ENCODE measurements at regions not wholly inside any gene's neighbourhood (a gene's known extent, or its start where the extent isn't known, plus 50 kb on each side); places are given as distances from the start of the nearest gene placed in this dataset.

- no peak for TF ChIP-seq POLR2A (IDR thresholded peaks at IDR 0.05)
- TF ChIP-seq, protein P1, sequence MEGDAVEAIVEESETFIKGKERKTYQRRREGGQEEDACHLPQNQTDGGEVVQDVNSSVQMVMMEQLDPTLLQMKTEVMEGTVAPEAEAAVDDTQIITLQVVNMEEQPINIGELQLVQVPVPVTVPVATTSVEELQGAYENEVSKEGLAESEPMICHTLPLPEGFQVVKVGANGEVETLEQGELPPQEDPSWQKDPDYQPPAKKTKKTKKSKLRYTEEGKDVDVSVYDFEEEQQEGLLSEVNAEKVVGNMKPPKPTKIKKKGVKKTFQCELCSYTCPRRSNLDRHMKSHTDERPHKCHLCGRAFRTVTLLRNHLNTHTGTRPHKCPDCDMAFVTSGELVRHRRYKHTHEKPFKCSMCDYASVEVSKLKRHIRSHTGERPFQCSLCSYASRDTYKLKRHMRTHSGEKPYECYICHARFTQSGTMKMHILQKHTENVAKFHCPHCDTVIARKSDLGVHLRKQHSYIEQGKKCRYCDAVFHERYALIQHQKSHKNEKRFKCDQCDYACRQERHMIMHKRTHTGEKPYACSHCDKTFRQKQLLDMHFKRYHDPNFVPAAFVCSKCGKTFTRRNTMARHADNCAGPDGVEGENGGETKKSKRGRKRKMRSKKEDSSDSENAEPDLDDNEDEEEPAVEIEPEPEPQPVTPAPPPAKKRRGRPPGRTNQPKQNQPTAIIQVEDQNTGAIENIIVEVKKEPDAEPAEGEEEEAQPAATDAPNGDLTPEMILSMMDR (IDR thresholded peaks at IDR 0.05), result no peak
- no peak overlapping the region for H3K27ac ChIP-seq
- H3K27me3 ChIP-seq, result no peaks in the 10 kb centered on the region
- H3K4me3 ChIP-seq, result no peak overlapping the region
- H3K9me3 ChIP-seq, result no peaks in the 10 kb centered on the region
- H3K4me1 ChIP-seq, result no peaks in the 10 kb centered on the region
- 58 to 76% methylated on average over 4 of the region's 4 CpGs for WGBS, 2 donors
- no peaks in the 10 kb centered on the region for H3K36me3 ChIP-seq
- DNase-seq, result no peak
- intact Hi-C loops (cut with DNase I), result no loop called here
These were observed 487.2 kb upstream of the SOX5 start for GRCh38 chr12:24436667-24437066.

DNA sequence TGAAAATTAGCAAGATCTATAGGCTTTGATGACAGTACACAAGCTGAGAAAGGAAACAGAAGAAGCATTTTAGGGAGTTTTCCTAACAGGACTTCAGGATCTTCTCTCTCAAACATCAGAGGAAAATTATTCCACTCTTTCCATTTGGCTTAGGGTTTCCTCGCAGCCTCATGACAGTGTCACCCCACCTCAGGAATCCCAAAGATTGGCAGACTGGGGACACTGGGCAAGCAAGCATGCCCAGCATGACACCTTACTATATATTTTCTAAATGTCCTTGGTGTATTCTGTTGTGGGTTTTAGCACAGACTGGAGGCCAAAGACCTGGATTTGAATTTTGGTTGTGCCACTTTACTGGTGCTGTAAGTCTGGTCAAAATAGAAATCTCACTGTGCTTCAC lies 482.4 kb upstream of the SOX5 start:
- intact Hi-C loops (cut with DNase I), result no loop called here
- H3K4me1 ChIP-seq, result no peaks in the 10 kb centered on the region
- H3K27ac ChIP-seq, result no peak overlapping the region
- no peaks in the 10 kb centered on the region for H3K9me3 ChIP-seq
- no peak overlapping the region for H3K4me3 ChIP-seq
- DNase-seq, result no peak
- H3K36me3 ChIP-seq, result no peaks in the 10 kb centered on the region
- WGBS, 2 donors, result 91 to 92% methylated on average over 1 of the region's 1 CpG
- H3K27me3 ChIP-seq, result no peaks in the 10 kb centered on the region
- TF ChIP-seq, protein P1 (IDR thresholded peaks at IDR 0.05), result no peak
- TF ChIP-seq POLR2A (IDR thresholded peaks at IDR 0.05), result no peak

DNA sequence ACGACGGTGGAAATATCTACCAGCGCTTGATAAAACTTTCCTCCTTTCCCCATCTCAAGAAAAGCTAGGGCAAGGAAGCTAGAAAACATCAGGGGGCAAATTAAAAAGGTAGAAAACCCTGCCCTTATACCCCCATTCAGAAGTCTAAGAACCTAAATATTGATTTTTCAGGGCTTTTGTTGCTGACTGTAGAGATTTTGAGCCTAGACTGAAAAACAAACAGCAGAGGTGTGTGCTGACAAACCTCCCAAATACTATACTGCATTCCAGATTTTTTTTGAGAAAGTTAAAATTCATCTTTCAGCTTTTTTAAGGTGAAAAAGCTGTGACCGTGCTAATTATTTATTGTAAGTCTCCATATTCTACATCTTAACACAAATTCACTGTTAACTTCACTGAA lies 478.3 kb upstream of the SOX5 start:
- no peaks in the 10 kb centered on the region for H3K9me3 ChIP-seq
- H3K36me3 ChIP-seq, result no peaks in the 10 kb centered on the region
- WGBS, 2 donors, result 88 to 94% methylated on average over 4 of the region's 4 CpGs
- no peaks in the 10 kb centered on the region for H3K27me3 ChIP-seq
- DNase-seq, result no peak
- TF ChIP-seq POLR2A (IDR thresholded peaks at IDR 0.05), result no peak
- TF ChIP-seq, protein P1 (IDR thresholded peaks at IDR 0.05), result no peak
- no peaks in the 10 kb centered on the region for H3K4me1 ChIP-seq
- no peak overlapping the region for H3K4me3 ChIP-seq
- intact Hi-C loops (cut with DNase I), result no loop called here
- H3K27ac ChIP-seq, result no peak overlapping the region

- DNase-seq, result no peak
- no peaks in the 10 kb centered on the region for H3K9me3 ChIP-seq
- intact Hi-C loops (cut with DNase I), result no loop called here
- no peak overlapping the region for H3K27ac ChIP-seq
- 48 to 89% methylated on average over 2 of the region's 2 CpGs for WGBS, 2 donors
- H3K36me3 ChIP-seq, result no peaks in the 10 kb centered on the region
- no peaks in the 10 kb centered on the region for H3K4me1 ChIP-seq
- TF ChIP-seq POLR2A (IDR thresholded peaks at IDR 0.05), result no peak
- TF ChIP-seq, protein P1 (IDR thresholded peaks at IDR 0.05), result no peak
- H3K4me3 ChIP-seq, result no peak overlapping the region
- H3K27me3 ChIP-seq, result no peaks in the 10 kb centered on the region
These were observed 476.1 kb upstream of the SOX5 start for GRCh38 chr12:24425601-24425970.

- intact Hi-C loops (cut with DNase I), result no loop called here
- Histone ChIP-seq H3K27ac (no peak overlapping the region), H3K4me3 (no peak overlapping the region), H3K27me3 (no peaks in the 10 kb centered on the region), H3K4me1 (no peaks in the 10 kb centered on the region), H3K9me3 (no peaks in the 10 kb centered on the region), H3K36me3 (no peaks in the 10 kb centered on the region)
- 73 to 78% methylated on average over 6 of the region's 6 CpGs for WGBS, 2 donors
- no peak for TF ChIP-seq POLR2A (IDR thresholded peaks at IDR 0.05)
- TF ChIP-seq, protein P1 (IDR thresholded peaks at IDR 0.05), result no peak
- DNase-seq, result no peak
These were observed 475.6 kb upstream of the SOX5 start for GRCh38 chr12:24424889-24425600.
